Vagina (tissue), 2 donors: ENCODE measurements at regions not wholly inside any gene's neighbourhood (a gene's known extent, or its start where the extent isn't known, plus 50 kb on each side); places are given as distances from the start of the nearest gene placed in this dataset.
A peak's percentile ranks its signal among the peaks of the same experiment; 100 is the strongest.

Source experiments
- DNase-seq, 2 donors: peaks; one replicate each; pipeline ENCODE4 v3.0.0-alpha.2; 2017; ENCODE audit errors: extremely low spot score in 2 of 2
- H3K27ac ChIP-seq: fragments of 200-600 bp; sonication (generic); one replicate; pipeline ENCODE4 v1.5.1; 2019
- H3K27me3 ChIP-seq: fragments of 200-600 bp; sonication (generic); one replicate; pipeline ENCODE4 v1.5.1; 2019
- H3K36me3 ChIP-seq, 2 donors: fragments of 200-600 bp; sonication (generic); one replicate each; pipeline ENCODE4 v1.5.1; 2017 to 2019
- H3K4me1 ChIP-seq: fragments of 200-600 bp; sonication (generic); one replicate; pipeline ENCODE4 v1.5.1; 2019
- H3K4me3 ChIP-seq, 2 donors: fragments of 200-600 bp; sonication (generic); 1 replicate in 1 of 2; 2 replicates in 1 of 2; pipeline ENCODE4 v1.5.1; 2016 to 2019
- H3K9me3 ChIP-seq: fragments of 200-600 bp; sonication (generic); one replicate; pipeline ENCODE4 v1.5.1; 2019
- CTCF ChIP-seq, 3 experiments: fragments of 450-650 bp in 2 of 3; fragments of 200-600 bp in 1 of 3; sonication (generic) in 1 of 3; IDR thresholded peaks; one replicate each; pipeline ENCODE4 v1.5.1; 2017 to 2019; ENCODE audit warnings: antibody characterized with exemption in 3 of 3, mild to moderate bottlenecking in 2 of 3, moderate library complexity in 2 of 3
- POLR2A ChIP-seq, 2 donors: fragments of 450-650 bp; IDR thresholded peaks; one replicate each; pipeline ENCODE4 v1.6.1; 2017; ENCODE audit warnings: antibody characterized with exemption in 2 of 2, mild to moderate bottlenecking in 2 of 2, moderate library complexity in 2 of 2
- POLR2AphosphoS5 ChIP-seq, 2 donors: sonication (generic); formaldehyde crosslinking; IDR thresholded peaks; one replicate each; pipeline ENCODE4 v1.9.0; 2017; ENCODE audit warnings: antibody characterized with exemption in 2 of 2, mild to moderate bottlenecking in 2 of 2, low read depth in 1 of 2; ENCODE audit not compliant: insufficient read depth in 1 of 2
- intact Hi-C: fragments of 100-400 bp; cut with DNase I; formaldehyde crosslinking; loops from one replicate; pipeline ENCODE4 v1.15.1; 2023

GRCh38 chr22:49509016-49509415 is 318.7 kb downstream of the BRD1 start:
- peak in 1 of 2 donors; percentile 28 for DNase-seq
- intact Hi-C loops = no loop called here
- no peak for TF ChIP-seq POLR2A (IDR thresholded peaks at IDR 0.05)
- TF ChIP-seq CTCF (IDR thresholded peaks at IDR 0.05) = no peak
- no peak for TF ChIP-seq POLR2AphosphoS5 (IDR thresholded peaks at IDR 0.05; ENCODE audit: insufficient read depth in 1 of 2, low read depth in 1 of 2)

GRCh38 chr22:49508561-49508960 is 319.1 kb downstream of the BRD1 start:
- DNase-seq = no peak
- Histone ChIP-seq H3K9me3 (no peaks in the 10 kb centered on the region), H3K27me3 (no peaks in the 10 kb centered on the region), H3K4me3 (no peak overlapping the region), H3K27ac (no peak overlapping the region), H3K36me3 (no peaks in the 10 kb centered on the region), H3K4me1 (no peaks in the 10 kb centered on the region)
- intact Hi-C loops = no loop called here
- no peak for TF ChIP-seq CTCF (IDR thresholded peaks at IDR 0.05)
- no peak for TF ChIP-seq POLR2AphosphoS5 (IDR thresholded peaks at IDR 0.05; ENCODE audit: insufficient read depth in 1 of 2, low read depth in 1 of 2)
- TF ChIP-seq POLR2A (IDR thresholded peaks at IDR 0.05) = no peak

More at GRCh38 chr22:49509016-49509415, 318.7 kb downstream of the BRD1 start:
- Histone ChIP-seq H3K9me3 (no peaks in the 10 kb centered on the region), H3K36me3 (no peaks in the 10 kb centered on the region), H3K27ac (no peak overlapping the region), H3K27me3 (no peaks in the 10 kb centered on the region), H3K4me3 (no peak overlapping the region), H3K4me1 (no peaks in the 10 kb centered on the region)

- no peaks in the 10 kb centered on the region for H3K4me1 ChIP-seq
- TF ChIP-seq CTCF (IDR thresholded peaks at IDR 0.05) = no peak
- no peak for TF ChIP-seq POLR2AphosphoS5 (IDR thresholded peaks at IDR 0.05; ENCODE audit: insufficient read depth in 1 of 2, low read depth in 1 of 2)
- TF ChIP-seq POLR2A (IDR thresholded peaks at IDR 0.05) = no peak
- H3K27ac ChIP-seq = no peak overlapping the region
- no peaks in the 10 kb centered on the region for H3K36me3 ChIP-seq
- peak in 1 of 2 donors; percentile 61 for DNase-seq
- H3K9me3 ChIP-seq = no peaks in the 10 kb centered on the region
- H3K27me3 ChIP-seq = no peaks in the 10 kb centered on the region
- intact Hi-C loops = no loop called here
- H3K4me3 ChIP-seq = no peak overlapping the region
These were observed 319.9 kb downstream of the BRD1 start for GRCh38 chr22:49507607-49508292.

GRCh38 chr22:49506010-49506400 is 321.7 kb downstream of the BRD1 start:
- Histone ChIP-seq H3K27ac (no peak overlapping the region), H3K27me3 (no peaks in the 10 kb centered on the region), H3K4me1 (no peaks in the 10 kb centered on the region), H3K4me3 (no peak overlapping the region), H3K9me3 (no peaks in the 10 kb centered on the region), H3K36me3 (no peaks in the 10 kb centered on the region)
- intact Hi-C loops = no loop called here
- DNase-seq = no peak
- no peak for TF ChIP-seq POLR2A (IDR thresholded peaks at IDR 0.05)
- no peak for TF ChIP-seq POLR2AphosphoS5 (IDR thresholded peaks at IDR 0.05; ENCODE audit: insufficient read depth in 1 of 2, low read depth in 1 of 2)
- TF ChIP-seq CTCF (IDR thresholded peaks at IDR 0.05) = no peak

GRCh38 chr22:49505337-49506009 is 322.2 kb downstream of the BRD1 start:
- TF ChIP-seq CTCF (IDR thresholded peaks at IDR 0.05) = no peak
- no peak for TF ChIP-seq POLR2AphosphoS5 (IDR thresholded peaks at IDR 0.05; ENCODE audit: insufficient read depth in 1 of 2, low read depth in 1 of 2)
- TF ChIP-seq POLR2A (IDR thresholded peaks at IDR 0.05) = no peak
- H3K36me3 ChIP-seq = no peaks in the 10 kb centered on the region
- H3K27me3 ChIP-seq = no peaks in the 10 kb centered on the region
- no peaks in the 10 kb centered on the region for H3K4me1 ChIP-seq
- H3K4me3 ChIP-seq = no peak overlapping the region
- intact Hi-C loops = no loop called here
- DNase-seq = no peak
- no peak overlapping the region for H3K27ac ChIP-seq
- H3K9me3 ChIP-seq = no peaks in the 10 kb centered on the region
